Naive thymus-derived CD4-positive, alpha-beta T cell (primary cell): ENCODE measurements at regions not wholly inside any gene's neighbourhood (a gene's known extent, or its start where the extent isn't known, plus 50 kb on each side); places are given as distances from the start of the nearest gene placed in this dataset.

Experiments used
- ATAC-seq: fragments of 150-1000 bp; cut with Tn5 transposase; 2 replicates; pipeline ENCODE4 v1.10.0; 2021; ENCODE audit warnings: mild to moderate bottlenecking, moderate library complexity
- CTCF ChIA-PET: fragments of 350-600 bp; sonication (Branson Sonifier 250); formaldehyde crosslinking; loops from one replicate; lab custom pipeline; 2021; ENCODE audit warnings: antibody characterized with exemption; lab: Charles Lee
- POLR2A ChIA-PET: fragments of 350-600 bp; sonication (Branson Sonifier 250); formaldehyde crosslinking; loops from one replicate; lab custom pipeline; 2021; ENCODE audit warnings: antibody characterized with exemption, inconsistent platforms; lab: Charles Lee
- DNase-seq, 9 donors: peaks; one replicate each; pipeline versions ENCODE4 v3.0.0 to v3.0.0-alpha.2; 2020 to 2022; ENCODE audit warnings: mixed read lengths in 1 of 9
- H3K27ac ChIP-seq: one replicate; pipeline ENCODE4 v1.7.0; 2013; ENCODE audit warnings: mild to moderate bottlenecking, low read depth, low read length, moderate library complexity
- H3K27me3 ChIP-seq, 2 donors: one replicate each; pipeline ENCODE4 v1.7.0; 2013; ENCODE audit warnings: low read length in 2 of 2, mild to moderate bottlenecking in 2 of 2, moderate library complexity in 2 of 2; ENCODE audit not compliant: control insufficient read depth in 2 of 2, insufficient read depth in 2 of 2
- H3K36me3 ChIP-seq, 3 experiments: 1 replicate in 2 of 3; 2 replicates in 1 of 3; pipeline ENCODE4 v1.7.0; 2013; ENCODE audit warnings: low read length in 3 of 3, mild to moderate bottlenecking in 3 of 3, moderate library complexity in 1 of 3; ENCODE audit not compliant: insufficient read depth in 3 of 3, control insufficient read depth in 2 of 3
- H3K4me1 ChIP-seq, 2 donors: one replicate each; pipeline ENCODE4 v1.7.0; 2013; ENCODE audit warnings: low read length in 2 of 2, mild to moderate bottlenecking in 2 of 2, moderate library complexity in 1 of 2; ENCODE audit not compliant: control insufficient read depth in 2 of 2, insufficient read depth in 2 of 2
- H3K4me3 ChIP-seq: 2 replicates; pipeline ENCODE4 v1.7.0; 2013; ENCODE audit warnings: mild to moderate bottlenecking, low read length
- H3K9me3 ChIP-seq, 3 experiments: 1 replicate in 2 of 3; 2 replicates in 1 of 3; pipeline ENCODE4 v1.7.0; 2013; ENCODE audit warnings: low read length in 3 of 3; ENCODE audit not compliant: control insufficient read depth in 2 of 3
- H3K27ac Mint-ChIP-seq, 9 donors: one replicate each; pipeline ENCODE4 v1.8.0; 2020 to 2022; ENCODE audit warnings: mixed read lengths in 9 of 9, mild to moderate bottlenecking in 8 of 9, moderate library complexity in 5 of 9, inconsistent platforms in 2 of 9
- H3K27me3 Mint-ChIP-seq, 5 donors: one replicate each; pipeline ENCODE4 v1.8.0; 2021 to 2022; ENCODE audit warnings: mixed read lengths in 5 of 5, mild to moderate bottlenecking in 1 of 5
- H3K36me3 Mint-ChIP-seq, 5 donors: one replicate each; pipeline ENCODE4 v1.8.0; 2020 to 2022; ENCODE audit warnings: mixed read lengths in 5 of 5, mild to moderate bottlenecking in 3 of 5, inconsistent platforms in 1 of 5
- H3K4me1 Mint-ChIP-seq, 7 donors: one replicate each; pipeline ENCODE4 v1.8.0; 2020 to 2022; ENCODE audit warnings: mixed read lengths in 7 of 7, mild to moderate bottlenecking in 3 of 7, inconsistent platforms in 1 of 7
- H3K4me3 Mint-ChIP-seq, 10 donors: one replicate each; pipeline ENCODE4 v1.8.0; 2020 to 2022; ENCODE audit warnings: mild to moderate bottlenecking in 10 of 10, mixed read lengths in 10 of 10, moderate library complexity in 6 of 10, inconsistent platforms in 2 of 10
- H3K9me3 Mint-ChIP-seq, 11 donors: one replicate each; pipeline ENCODE4 v1.8.0; 2020 to 2022; ENCODE audit warnings: mixed read lengths in 11 of 11, mild to moderate bottlenecking in 4 of 11, inconsistent platforms in 1 of 11, moderate library complexity in 1 of 11
- intact Hi-C, 2 donors: fragments of 100-400 bp; cut with micrococcal nuclease; formaldehyde crosslinking; loops; one replicate each; pipeline ENCODE4 v1.15.1; 2023

GRCh38 chr9:82110881-82111280 lies 122.3 kb downstream of the SPATA31D1 start:
- H3K36me3 Mint-ChIP-seq = no peaks in the 10 kb centered on the region

GRCh38 chr9:82115331-82115730 lies 126.8 kb downstream of the SPATA31D1 start:
- POLR2A ChIA-PET = no interaction called here
- intact Hi-C loops = no loop called here
- H3K4me3 Mint-ChIP-seq = no peak overlapping the region
- no peak overlapping the region for H3K27ac Mint-ChIP-seq
- H3K9me3 ChIP-seq = no peaks in the 10 kb centered on the region
- H3K36me3 Mint-ChIP-seq = no peaks in the 10 kb centered on the region
- CTCF ChIA-PET = no interaction called here
- no peak for ATAC-seq
- no peaks in the 10 kb centered on the region for H3K36me3 ChIP-seq
- no peaks in the 10 kb centered on the region for H3K27me3 Mint-ChIP-seq
- DNase-seq = no peak
- H3K27me3 ChIP-seq = no peaks in the 10 kb centered on the region
- no peaks in the 10 kb centered on the region for H3K4me1 Mint-ChIP-seq
- no peak overlapping the region for H3K27ac ChIP-seq
- no peak overlapping the region for H3K4me3 ChIP-seq
- peaks cover 0 to 6% (median 0%) of the 10 kb centered on the region in 11 donors for H3K9me3 Mint-ChIP-seq
- no peaks in the 10 kb centered on the region for H3K4me1 ChIP-seq

More at GRCh38 chr9:82110881-82111280, 122.3 kb downstream of the SPATA31D1 start:
- Histone ChIP-seq H3K27ac (no peak overlapping the region), H3K36me3 (no peaks in the 10 kb centered on the region), H3K4me3 (no peak overlapping the region), H3K27me3 (no peaks in the 10 kb centered on the region), H3K4me1 (no peaks in the 10 kb centered on the region), H3K9me3 (no peaks in the 10 kb centered on the region)
- DNase-seq = no peak
- Mint-ChIP-seq H3K9me3 (peaks cover 0 to 6% (median 0%) of the 10 kb centered on the region in 11 donors), H3K27me3 (no peaks in the 10 kb centered on the region), H3K4me1 (no peaks in the 10 kb centered on the region), H3K27ac (no peak overlapping the region), H3K4me3 (no peak overlapping the region)
- ChIA-PET POLR2A (no interaction called here), CTCF (no interaction called here)
- intact Hi-C loops = no loop called here
- ATAC-seq = no peak

GRCh38 chr9:82115900-82116299 lies 127.3 kb downstream of the SPATA31D1 start:
- no peaks in the 10 kb centered on the region for H3K36me3 ChIP-seq
- no peak overlapping the region for H3K27ac Mint-ChIP-seq

GRCh38 chr9:82116556-82116955 lies 128.0 kb downstream of the SPATA31D1 start:
- DNase-seq (no peak), ATAC-seq (no peak)
- H3K27ac ChIP-seq = no peak overlapping the region
- Mint-ChIP-seq H3K9me3 (no peaks in the 10 kb centered on the region), H3K4me1 (no peaks in the 10 kb centered on the region), H3K27me3 (no peaks in the 10 kb centered on the region), H3K4me3 (no peak overlapping the region), H3K27ac (no peak overlapping the region), H3K36me3 (no peaks in the 10 kb centered on the region)
- intact Hi-C loops = no loop called here
- H3K27me3 ChIP-seq = no peaks in the 10 kb centered on the region
- H3K4me1 ChIP-seq = no peaks in the 10 kb centered on the region
- no peaks in the 10 kb centered on the region for H3K9me3 ChIP-seq
- no peaks in the 10 kb centered on the region for H3K36me3 ChIP-seq
- no peak overlapping the region for H3K4me3 ChIP-seq
- POLR2A ChIA-PET = no interaction called here
- CTCF ChIA-PET = no interaction called here

More at GRCh38 chr9:82115900-82116299, 127.3 kb downstream of the SPATA31D1 start:
- no peak for DNase-seq
- no peak for ATAC-seq
- POLR2A ChIA-PET = no interaction called here
- no peaks in the 10 kb centered on the region for H3K4me1 Mint-ChIP-seq
- H3K4me3 Mint-ChIP-seq = no peak overlapping the region
- no peaks in the 10 kb centered on the region for H3K27me3 ChIP-seq
- no peaks in the 10 kb centered on the region for H3K36me3 Mint-ChIP-seq
- CTCF ChIA-PET = no interaction called here
- H3K9me3 Mint-ChIP-seq = peaks cover 0 to 5% (median 0%) of the 10 kb centered on the region in 11 donors
- no peaks in the 10 kb centered on the region for H3K9me3 ChIP-seq
- H3K27ac ChIP-seq = no peak overlapping the region
- intact Hi-C loops = no loop called here
- H3K4me1 ChIP-seq = no peaks in the 10 kb centered on the region
- no peaks in the 10 kb centered on the region for H3K27me3 Mint-ChIP-seq
- no peak overlapping the region for H3K4me3 ChIP-seq

GRCh38 chr9:82117026-82117811 lies 128.6 kb downstream of the SPATA31D1 start:
- intact Hi-C loops = no loop called here
- no peak overlapping the region for H3K27ac ChIP-seq
- POLR2A ChIA-PET = no interaction called here
- CTCF ChIA-PET = no interaction called here
- ATAC-seq (no peak), DNase-seq (no peak)
- no peaks in the 10 kb centered on the region for H3K27me3 ChIP-seq
- H3K4me1 ChIP-seq = no peaks in the 10 kb centered on the region
- H3K36me3 ChIP-seq = no peaks in the 10 kb centered on the region
- no peaks in the 10 kb centered on the region for H3K27me3 Mint-ChIP-seq
- no peaks in the 10 kb centered on the region for H3K4me1 Mint-ChIP-seq
- no peak overlapping the region for H3K27ac Mint-ChIP-seq
- H3K4me3 ChIP-seq = no peak overlapping the region
- H3K9me3 Mint-ChIP-seq = no peaks in the 10 kb centered on the region
- H3K4me3 Mint-ChIP-seq = no peak overlapping the region
- no peaks in the 10 kb centered on the region for H3K9me3 ChIP-seq
- H3K36me3 Mint-ChIP-seq = no peaks in the 10 kb centered on the region

- intact Hi-C loops = no loop called here
- ChIA-PET POLR2A (no interaction called here), CTCF (no interaction called here)
- H3K9me3 Mint-ChIP-seq = peaks cover 0 to 4% (median 0%) of the 10 kb centered on the region in 11 donors
- H3K4me1 ChIP-seq = no peaks in the 10 kb centered on the region
- no peak overlapping the region for H3K27ac ChIP-seq
- no peak overlapping the region for H3K4me3 Mint-ChIP-seq
- no peaks in the 10 kb centered on the region for H3K36me3 ChIP-seq
- no peaks in the 10 kb centered on the region for H3K36me3 Mint-ChIP-seq
- no peak overlapping the region for H3K27ac Mint-ChIP-seq
- no peaks in the 10 kb centered on the region for H3K9me3 ChIP-seq
- DNase-seq (no peak), ATAC-seq (no peak)
- no peaks in the 10 kb centered on the region for H3K27me3 Mint-ChIP-seq
- no peaks in the 10 kb centered on the region for H3K4me1 Mint-ChIP-seq
- H3K4me3 ChIP-seq = no peak overlapping the region
- no peaks in the 10 kb centered on the region for H3K27me3 ChIP-seq
These were observed 134.2 kb downstream of the SPATA31D1 start for GRCh38 chr9:82122731-82123130.

- H3K36me3 ChIP-seq = no peaks in the 10 kb centered on the region
- no peaks in the 10 kb centered on the region for H3K27me3 Mint-ChIP-seq
- no peaks in the 10 kb centered on the region for H3K36me3 Mint-ChIP-seq
These were observed 135.5 kb downstream of the SPATA31D1 start for GRCh38 chr9:82124090-82124489.

More at GRCh38 chr9:82124090-82124489, 135.5 kb downstream of the SPATA31D1 start:
- Mint-ChIP-seq H3K4me1 (no peaks in the 10 kb centered on the region), H3K27ac (no peak overlapping the region), H3K4me3 (no peak overlapping the region), H3K9me3 (peaks cover 0 to 4% (median 0%) of the 10 kb centered on the region in 11 donors)
- DNase-seq (no peak), ATAC-seq (no peak)
- Histone ChIP-seq H3K4me1 (no peaks in the 10 kb centered on the region), H3K4me3 (no peak overlapping the region), H3K27me3 (no peaks in the 10 kb centered on the region), H3K27ac (no peak overlapping the region), H3K9me3 (no peaks in the 10 kb centered on the region)
- CTCF ChIA-PET = no interaction called here
- intact Hi-C loops = no loop called here
- POLR2A ChIA-PET = no interaction called here
